ENCODE measurements at regions not wholly inside any gene's neighbourhood (a gene's known extent, or its start where the extent isn't known, plus 50 kb on each side); places are given as distances from the start of the nearest gene placed in this dataset.
A peak's percentile ranks its signal among the peaks of the same experiment; 100 is the strongest.

- Histone ChIP-seq H3K4me1 (ENCODE audit: low read depth, poor library complexity, severe bottlenecking) (no peaks in the 10 kb centered on the region), H3K4me3 (IDR thresholded peaks at IDR 0.05; ENCODE audit: insufficient read depth, low read depth, low read length) (no peak overlapping the region), H2AFZ (ENCODE audit: low read depth) (peak overlapping the region; percentile 32; the same call in 1 of the 2 replicates), H3K36me3 (ENCODE audit: insufficient read depth) (no peaks in the 10 kb centered on the region), H3K9ac (no peak overlapping the region), H3K27ac (no peak overlapping the region), H3K4me2 (no peak overlapping the region), H3K79me2 (ENCODE audit: insufficient read depth, low read depth) (no peaks in the 10 kb centered on the region), H4K20me1 (ENCODE audit: insufficient read depth) (no peaks in the 10 kb centered on the region), H3K27me3 (ENCODE audit: insufficient read depth, low read depth) (no peaks in the 10 kb centered on the region)
- TF ChIP-seq, protein P1, sequence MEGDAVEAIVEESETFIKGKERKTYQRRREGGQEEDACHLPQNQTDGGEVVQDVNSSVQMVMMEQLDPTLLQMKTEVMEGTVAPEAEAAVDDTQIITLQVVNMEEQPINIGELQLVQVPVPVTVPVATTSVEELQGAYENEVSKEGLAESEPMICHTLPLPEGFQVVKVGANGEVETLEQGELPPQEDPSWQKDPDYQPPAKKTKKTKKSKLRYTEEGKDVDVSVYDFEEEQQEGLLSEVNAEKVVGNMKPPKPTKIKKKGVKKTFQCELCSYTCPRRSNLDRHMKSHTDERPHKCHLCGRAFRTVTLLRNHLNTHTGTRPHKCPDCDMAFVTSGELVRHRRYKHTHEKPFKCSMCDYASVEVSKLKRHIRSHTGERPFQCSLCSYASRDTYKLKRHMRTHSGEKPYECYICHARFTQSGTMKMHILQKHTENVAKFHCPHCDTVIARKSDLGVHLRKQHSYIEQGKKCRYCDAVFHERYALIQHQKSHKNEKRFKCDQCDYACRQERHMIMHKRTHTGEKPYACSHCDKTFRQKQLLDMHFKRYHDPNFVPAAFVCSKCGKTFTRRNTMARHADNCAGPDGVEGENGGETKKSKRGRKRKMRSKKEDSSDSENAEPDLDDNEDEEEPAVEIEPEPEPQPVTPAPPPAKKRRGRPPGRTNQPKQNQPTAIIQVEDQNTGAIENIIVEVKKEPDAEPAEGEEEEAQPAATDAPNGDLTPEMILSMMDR (conservative IDR thresholded peaks at IDR 0.05; ENCODE audit: low read depth, low read length): no peak
Observed at GRCh38 chr11:45347348-45348082, 61.4 kb upstream of the SYT13 start.

- Histone ChIP-seq H2AFZ (ENCODE audit: low read depth) (no peak overlapping the region), H3K4me1 (ENCODE audit: low read depth, poor library complexity, severe bottlenecking) (peaks cover 7% of the 10 kb centered on the region), H3K27ac (no peak overlapping the region), H3K27me3 (ENCODE audit: insufficient read depth, low read depth) (no peaks in the 10 kb centered on the region), H3K79me2 (ENCODE audit: insufficient read depth, low read depth) (no peaks in the 10 kb centered on the region), H4K20me1 (ENCODE audit: insufficient read depth) (no peaks in the 10 kb centered on the region), H3K9ac (no peak overlapping the region), H3K4me3 (IDR thresholded peaks at IDR 0.05; ENCODE audit: insufficient read depth, low read depth, low read length) (no peak overlapping the region), H3K36me3 (ENCODE audit: insufficient read depth) (no peaks in the 10 kb centered on the region), H3K4me2 (no peak overlapping the region)
- TF ChIP-seq, protein P1 (conservative IDR thresholded peaks at IDR 0.05; ENCODE audit: low read depth, low read length): no peak
Observed at GRCh38 chr11:45345491-45345890, 59.4 kb upstream of the SYT13 start.

DNA sequence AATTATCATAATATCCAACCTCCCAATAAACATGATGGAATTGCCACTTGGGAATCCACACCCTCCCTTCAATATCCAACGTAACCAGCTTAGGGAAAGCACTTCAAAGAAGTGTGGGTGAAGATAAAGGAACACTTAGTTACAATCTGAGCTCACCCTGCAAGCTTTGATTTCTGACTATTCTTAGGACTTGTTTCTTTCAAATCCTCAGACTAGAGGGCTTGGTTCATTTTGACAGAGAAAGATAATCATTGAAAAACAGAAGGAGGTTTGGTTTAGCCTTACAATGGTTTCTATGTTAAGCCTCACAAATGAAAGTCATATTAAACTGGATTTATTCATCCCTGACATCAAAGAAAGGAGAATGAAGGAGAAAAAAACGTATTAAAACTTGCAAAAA is 57.9 kb upstream of the SYT13 start:
- H3K36me3 ChIP-seq (ENCODE audit: insufficient read depth): no peaks in the 10 kb centered on the region
- no peaks in the 10 kb centered on the region for H3K79me2 ChIP-seq (ENCODE audit: insufficient read depth, low read depth)
- H3K9ac ChIP-seq: no peak overlapping the region
- no peak overlapping the region for H3K27ac ChIP-seq
- no peaks in the 10 kb centered on the region for H4K20me1 ChIP-seq (ENCODE audit: insufficient read depth)
- no peak overlapping the region for H2AFZ ChIP-seq (ENCODE audit: low read depth)
- TF ChIP-seq, protein P1 (conservative IDR thresholded peaks at IDR 0.05; ENCODE audit: low read depth, low read length): no peak
- H3K27me3 ChIP-seq (ENCODE audit: insufficient read depth, low read depth): no peaks in the 10 kb centered on the region
- H3K4me1 ChIP-seq (ENCODE audit: low read depth, poor library complexity, severe bottlenecking): peaks cover 14% of the 10 kb centered on the region
- H3K4me2 ChIP-seq: no peak overlapping the region
- no peak overlapping the region for H3K4me3 ChIP-seq (IDR thresholded peaks at IDR 0.05; ENCODE audit: insufficient read depth, low read depth, low read length)

DNA sequence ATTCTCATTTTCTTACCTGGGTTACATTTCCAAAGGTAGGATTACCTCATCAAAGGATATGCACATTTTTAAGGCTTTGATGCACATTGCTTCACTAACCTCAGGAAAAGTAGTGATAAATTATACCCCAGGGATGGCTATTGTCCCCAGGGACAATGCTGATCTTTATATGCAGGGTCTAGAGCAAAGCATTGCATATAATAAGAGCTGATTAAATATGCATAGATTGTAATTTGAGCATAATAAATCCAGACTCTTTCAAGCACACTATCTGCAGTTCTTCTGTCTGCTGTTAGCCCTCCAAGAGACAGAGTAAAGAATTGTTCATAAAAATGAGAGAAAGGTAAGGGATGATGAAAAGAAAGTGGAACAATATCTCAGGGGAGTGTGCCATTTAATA is 57.3 kb upstream of the SYT13 start:
- no peaks in the 10 kb centered on the region for H4K20me1 ChIP-seq (ENCODE audit: insufficient read depth)
- no peaks in the 10 kb centered on the region for H3K79me2 ChIP-seq (ENCODE audit: insufficient read depth, low read depth)
- H3K4me1 ChIP-seq (ENCODE audit: low read depth, poor library complexity, severe bottlenecking): peaks cover 14% of the 10 kb centered on the region
- H3K27me3 ChIP-seq (ENCODE audit: insufficient read depth, low read depth): no peaks in the 10 kb centered on the region
- H3K36me3 ChIP-seq (ENCODE audit: insufficient read depth): no peaks in the 10 kb centered on the region
- no peak overlapping the region for H3K4me2 ChIP-seq
- TF ChIP-seq, protein P1 (conservative IDR thresholded peaks at IDR 0.05; ENCODE audit: low read depth, low read length): no peak
- H3K4me3 ChIP-seq (IDR thresholded peaks at IDR 0.05; ENCODE audit: insufficient read depth, low read depth, low read length): no peak overlapping the region
- no peak overlapping the region for H2AFZ ChIP-seq (ENCODE audit: low read depth)
- no peak overlapping the region for H3K27ac ChIP-seq
- H3K9ac ChIP-seq: no peak overlapping the region

Measured in KMS-11 (cell line).